ENCODE measurements at regions not wholly inside any gene's neighbourhood (a gene's known extent, or its start where the extent isn't known, plus 50 kb on each side); places are given as distances from the start of the nearest gene placed in this dataset.

GRCh38 chr3:70561796-70562195, 249.4 kb upstream of the MDFIC2 start:
- Mint-ChIP-seq H3K27ac (no peak overlapping the region), H3K9me3 (peaks cover 5% of the 10 kb centered on the region; the same call in 1 of the 2 replicates), H3K27me3 (ENCODE audit: low read depth) (no peaks in the 10 kb centered on the region), H3K4me3 (no peak overlapping the region), H3K36me3 (no peaks in the 10 kb centered on the region), H3K4me1 (peaks cover 4% of the 10 kb centered on the region)
- ATAC-seq (no peak), DNase-seq (ENCODE audit: low spot score) (no peak)
- ChIA-PET POLR2A (no interaction called here), CTCF (no interaction called here)
- TF ChIP-seq RORB (CRISPR knock-in tag; IDR thresholded peaks at IDR 0.05), result no peak
- TF ChIP-seq ZNF532 (CRISPR knock-in tag; IDR thresholded peaks at IDR 0.05; ENCODE audit: borderline replicate concordance), result no peak
- no peak for TF ChIP-seq E2F1 (CRISPR knock-in tag; IDR thresholded peaks at IDR 0.05)
- TF ChIP-seq TP53 (CRISPR knock-in tag; IDR thresholded peaks at IDR 0.05), result no peak
- TF ChIP-seq SMAD3 (CRISPR knock-in tag; IDR thresholded peaks at IDR 0.05; ENCODE audit: borderline replicate concordance), result no peak
- TF ChIP-seq ZSCAN18 (CRISPR knock-in tag; IDR thresholded peaks at IDR 0.05), result no peak
- TF ChIP-seq CREM (CRISPR knock-in tag; IDR thresholded peaks at IDR 0.05), result no peak
- TF ChIP-seq ATF6 (CRISPR knock-in tag; IDR thresholded peaks at IDR 0.05), result no peak
- TF ChIP-seq ZNF425 (CRISPR knock-in tag; conservative IDR thresholded peaks at IDR 0.05), result no peak

GRCh38 chr3:70558956-70559355, 246.5 kb upstream of the MDFIC2 start:
- ChIA-PET CTCF (no interaction called here), POLR2A (no interaction called here)
- Mint-ChIP-seq H3K27me3 (ENCODE audit: low read depth) (no peaks in the 10 kb centered on the region), H3K36me3 (no peaks in the 10 kb centered on the region), H3K4me3 (no peak overlapping the region), H3K9me3 (peaks cover 6% of the 10 kb centered on the region; the same call in 1 of the 2 replicates), H3K4me1 (peaks cover 14% of the 10 kb centered on the region), H3K27ac (no peak overlapping the region)
- ATAC-seq, result no peak
- no peak for DNase-seq (ENCODE audit: low spot score)
- TF ChIP-seq E2F4 (CRISPR knock-in tag; IDR thresholded peaks at IDR 0.05; ENCODE audit: borderline replicate concordance, low read depth) (no peak), CDX4 (CRISPR knock-in tag; IDR thresholded peaks at IDR 0.05; ENCODE audit: borderline replicate concordance) (no peak), ZNF232 (CRISPR knock-in tag; IDR thresholded peaks at IDR 0.05) (no peak), CTCF (IDR thresholded peaks at IDR 0.05) (no peak), STAT6 (CRISPR knock-in tag; conservative IDR thresholded peaks at IDR 0.05; ENCODE audit: low read depth) (no peak)

Data from WTC11 (cell line).